Brain microvascular endothelial cell (primary cell): ENCODE measurements at regions not wholly inside any gene's neighbourhood (a gene's known extent, or its start where the extent isn't known, plus 50 kb on each side); places are given as distances from the start of the nearest gene placed in this dataset.
"Not testable (repeated sequence)": the region's sequence is repeated elsewhere in the genome, so short reads cannot be mapped to it uniquely, and the experiment has no call there.

Source experiments
- DNase-seq: peaks from one replicate; pipeline ENCODE4 v3.0.0-alpha.2; 2020
- H3K27ac ChIP-seq: fragments of 250-450 bp; sonication (Bioruptor Pico); 2 replicates; pipeline ENCODE4 v1.5.1; 2020; ENCODE audit warnings: mild to moderate bottlenecking, moderate library complexity
- H3K27me3 ChIP-seq: fragments of 250-450 bp; sonication (Bioruptor Pico); replicated peaks from 2 replicates; pipeline ENCODE4 v1.5.1; 2020; ENCODE audit warnings: mild to moderate bottlenecking
- H3K36me3 ChIP-seq: fragments of 250-450 bp; sonication (Bioruptor Pico); replicated peaks from 2 replicates; pipeline ENCODE4 v1.5.1; 2020; ENCODE audit warnings: mild to moderate bottlenecking
- H3K4me3 ChIP-seq: 2 replicates; pipeline ENCODE4 v1.5.1; 2011; ENCODE audit warnings: low read depth, mild to moderate bottlenecking, control low read depth, low read length, moderate library complexity
- in situ Hi-C: cut with HindIII; loops from 2 replicates; pipeline ENCODE4 v1.10.0; 2017; ENCODE audit warnings: low sequenced_read_pairs, low pct_ligation_motif_present
- TF ChIP-seq, protein P1 (sequence below): IDR thresholded peaks from 2 replicates; pipeline ENCODE4 v1.5.1; 2011; ENCODE audit warnings: low read depth, mild to moderate bottlenecking, moderate library complexity, low read length, control low read depth, inconsistent platforms; ENCODE audit errors: missing control alignments

DNA sequence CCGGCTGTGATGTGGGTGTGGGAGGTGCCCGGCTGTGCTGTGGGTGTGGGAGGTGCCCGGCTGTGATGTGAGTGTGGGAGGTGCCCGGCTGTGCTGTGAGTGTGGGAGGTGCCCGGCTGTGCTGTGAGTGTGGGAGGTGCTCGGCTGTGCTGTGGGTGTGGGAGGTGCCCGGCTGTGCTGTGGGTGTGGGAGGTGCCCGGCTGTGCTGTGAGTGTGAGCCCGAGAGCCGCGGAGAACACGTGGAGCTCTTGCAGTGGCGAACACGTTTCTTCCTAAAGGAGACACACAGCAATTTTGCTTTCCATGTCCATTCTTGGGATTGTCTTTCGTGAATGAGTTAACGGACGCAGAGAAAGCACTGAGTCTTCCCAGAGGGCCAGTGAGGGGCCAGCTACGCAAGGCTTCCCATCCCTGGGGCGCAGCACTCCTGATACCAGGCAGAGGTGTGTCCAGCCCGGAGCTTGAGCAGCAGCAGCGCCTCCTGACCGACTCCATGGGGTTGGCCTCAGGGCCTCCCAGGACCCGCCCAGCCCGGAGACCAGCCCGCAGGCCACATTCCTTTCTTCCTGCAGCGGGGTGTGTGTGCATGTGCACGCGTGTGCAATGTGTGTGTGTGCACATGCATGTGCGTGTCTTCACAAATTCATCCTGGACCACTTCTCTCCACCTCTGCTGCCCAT lies 245.0 kb upstream of the B3GAT1 start:
- no peaks in the 10 kb centered on the region for H3K36me3 ChIP-seq
- no peak overlapping the region for H3K27ac ChIP-seq
- TF ChIP-seq, protein P1, sequence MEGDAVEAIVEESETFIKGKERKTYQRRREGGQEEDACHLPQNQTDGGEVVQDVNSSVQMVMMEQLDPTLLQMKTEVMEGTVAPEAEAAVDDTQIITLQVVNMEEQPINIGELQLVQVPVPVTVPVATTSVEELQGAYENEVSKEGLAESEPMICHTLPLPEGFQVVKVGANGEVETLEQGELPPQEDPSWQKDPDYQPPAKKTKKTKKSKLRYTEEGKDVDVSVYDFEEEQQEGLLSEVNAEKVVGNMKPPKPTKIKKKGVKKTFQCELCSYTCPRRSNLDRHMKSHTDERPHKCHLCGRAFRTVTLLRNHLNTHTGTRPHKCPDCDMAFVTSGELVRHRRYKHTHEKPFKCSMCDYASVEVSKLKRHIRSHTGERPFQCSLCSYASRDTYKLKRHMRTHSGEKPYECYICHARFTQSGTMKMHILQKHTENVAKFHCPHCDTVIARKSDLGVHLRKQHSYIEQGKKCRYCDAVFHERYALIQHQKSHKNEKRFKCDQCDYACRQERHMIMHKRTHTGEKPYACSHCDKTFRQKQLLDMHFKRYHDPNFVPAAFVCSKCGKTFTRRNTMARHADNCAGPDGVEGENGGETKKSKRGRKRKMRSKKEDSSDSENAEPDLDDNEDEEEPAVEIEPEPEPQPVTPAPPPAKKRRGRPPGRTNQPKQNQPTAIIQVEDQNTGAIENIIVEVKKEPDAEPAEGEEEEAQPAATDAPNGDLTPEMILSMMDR = no peak
- in situ Hi-C loops = no loop called here
- H3K27me3 ChIP-seq = no peaks in the 10 kb centered on the region
- no peak for DNase-seq
- no peak overlapping the region for H3K4me3 ChIP-seq

GRCh38 chr11:134656086-134656840 lies 244.2 kb upstream of the B3GAT1 start:
- DNase-seq, H3K27me3 ChIP-seq, H3K27ac ChIP-seq, H3K4me3 ChIP-seq, in situ Hi-C loops, H3K36me3 ChIP-seq: not testable (repeated sequence)

DNA sequence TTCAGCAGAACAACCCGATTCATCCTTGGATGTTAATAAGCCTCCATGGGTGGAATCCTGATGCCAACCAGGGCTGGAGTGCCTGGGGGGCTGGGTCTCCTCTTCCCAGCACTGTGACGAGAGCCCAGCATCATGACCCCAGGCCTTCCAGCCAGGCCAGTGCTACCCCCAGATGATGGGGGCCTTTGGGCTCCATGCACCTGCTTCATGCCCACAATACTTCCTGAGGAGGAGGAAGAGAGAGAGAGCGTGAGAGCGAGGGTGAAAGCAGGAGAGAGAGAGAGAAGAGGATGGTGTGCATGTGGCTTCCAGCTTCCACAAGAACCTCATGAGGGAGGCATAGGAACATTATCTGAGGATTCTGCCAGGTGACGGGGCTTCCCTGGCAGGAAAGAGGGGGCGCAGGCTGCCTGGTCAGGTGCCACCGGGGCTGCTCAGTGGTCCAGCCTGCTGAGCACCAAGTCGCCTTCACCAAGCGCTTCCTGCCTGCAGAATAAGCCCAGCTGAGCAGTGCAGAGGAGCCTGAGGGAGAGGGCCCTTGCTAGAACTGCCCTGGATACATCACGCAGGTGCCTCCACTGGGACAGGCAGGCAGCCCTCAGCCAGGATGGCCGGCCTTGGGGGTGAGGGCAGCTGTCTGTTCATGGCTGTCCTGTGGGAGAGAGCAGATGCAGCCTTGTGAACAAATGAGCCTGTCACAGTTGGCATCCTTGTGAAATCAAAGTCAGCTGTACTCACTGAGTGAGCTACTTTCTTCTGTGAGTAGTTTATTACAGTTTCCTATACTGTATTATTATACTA lies 243.3 kb upstream of the B3GAT1 start:
- DNase-seq = no peak

GRCh38 chr11:134654161-134654915 lies 242.3 kb upstream of the B3GAT1 start:
- Histone ChIP-seq H3K27me3 (no peaks in the 10 kb centered on the region), H3K27ac (no peak overlapping the region), H3K36me3 (no peaks in the 10 kb centered on the region), H3K4me3 (no peak overlapping the region)
- TF ChIP-seq, protein P1 = no peak
- DNase-seq = no peak
- in situ Hi-C loops = no loop called here

More for the DNA sequence above, 243.3 kb upstream of the B3GAT1 start:
- H3K4me3 ChIP-seq = no peak overlapping the region
- no peak overlapping the region for H3K27ac ChIP-seq
- H3K36me3 ChIP-seq = no peaks in the 10 kb centered on the region
- in situ Hi-C loops = no loop called here
- no peaks in the 10 kb centered on the region for H3K27me3 ChIP-seq
- TF ChIP-seq, protein P1 = no peak

DNA sequence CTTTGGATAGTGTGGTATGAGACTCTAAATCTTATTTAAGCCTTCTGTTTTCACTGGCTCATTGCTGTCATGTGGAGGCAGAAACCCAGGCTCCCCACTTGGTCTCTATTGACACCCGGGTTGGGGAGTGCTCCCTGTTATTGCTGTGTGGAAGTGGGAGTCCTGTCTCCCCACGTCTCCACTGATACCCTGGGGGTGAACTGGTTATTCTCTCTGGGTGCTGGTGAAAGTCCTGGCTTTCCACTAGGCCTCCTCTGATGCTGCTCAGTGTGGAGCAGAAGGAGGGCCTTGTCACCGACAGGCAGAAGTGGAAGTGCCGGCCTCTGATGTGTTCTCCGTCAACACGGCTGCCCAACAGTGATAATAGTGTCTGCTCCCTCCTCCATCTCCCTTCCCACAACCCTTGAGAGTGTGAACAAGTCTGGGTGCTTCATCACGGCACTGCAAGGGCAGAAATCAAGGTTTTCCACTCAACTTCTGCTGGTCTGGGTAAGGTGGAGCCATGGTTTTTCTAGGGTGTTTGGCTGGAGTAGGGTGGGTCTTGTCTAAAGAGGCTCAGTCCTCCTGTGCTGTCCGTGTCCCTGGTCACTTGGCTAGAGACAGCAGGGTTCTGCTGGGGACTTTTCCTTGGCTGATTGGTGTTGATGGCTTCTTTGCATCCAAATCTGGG lies 240.7 kb upstream of the B3GAT1 start:
- H3K36me3 ChIP-seq = no peaks in the 10 kb centered on the region
- DNase-seq = no peak
- in situ Hi-C loops = no loop called here

More for the DNA sequence above, 240.7 kb upstream of the B3GAT1 start:
- Histone ChIP-seq H3K27ac (no peak overlapping the region), H3K4me3 (no peak overlapping the region), H3K27me3 (no peaks in the 10 kb centered on the region)
- TF ChIP-seq, protein P1 = no peak
